Testis (tissue), 2 donors: ENCODE measurements at regions not wholly inside any gene's neighbourhood (a gene's known extent, or its start where the extent isn't known, plus 50 kb on each side); places are given as distances from the start of the nearest gene placed in this dataset.

Source experiments
- DNase-seq: peaks from one replicate; pipeline ENCODE4 v3.0.0-alpha.2; 2019
- H3K27ac ChIP-seq, 2 donors: fragments of 200-600 bp; sonication (generic); one replicate each; pipeline ENCODE4 v1.5.1; 2019
- H3K27me3 ChIP-seq: fragments of 200-600 bp; sonication (generic); one replicate; pipeline ENCODE4 v1.5.1; 2019
- H3K36me3 ChIP-seq: fragments of 200-600 bp; sonication (generic); one replicate; pipeline ENCODE4 v1.5.1; 2017; ENCODE audit warnings: low read depth; ENCODE audit errors: missing control alignments
- H3K4me1 ChIP-seq: fragments of 200-600 bp; sonication (generic); one replicate; pipeline ENCODE4 v1.5.1; 2019
- H3K4me3 ChIP-seq, 2 donors: fragments of 200-600 bp; sonication (generic); one replicate each; pipeline ENCODE4 v1.5.1; 2017 to 2019
- H3K9me3 ChIP-seq: fragments of 200-600 bp; sonication (generic); one replicate; pipeline ENCODE4 v1.5.1; 2017
- CTCF ChIP-seq, 3 experiments: fragments of 450-650 bp in 2 of 3; fragments of 200-600 bp in 1 of 3; sonication (generic) in 1 of 3; IDR thresholded peaks; one replicate each; pipeline ENCODE4 v1.5.1; 2016 to 2019; ENCODE audit warnings: antibody characterized with exemption in 3 of 3, mild to moderate bottlenecking in 2 of 3, moderate library complexity in 1 of 3
- POLR2A ChIP-seq: fragments of 450-650 bp; IDR thresholded peaks from one replicate; pipeline ENCODE4 v1.6.1; 2017; ENCODE audit warnings: antibody characterized with exemption, mild to moderate bottlenecking, moderate library complexity
- WGBS, 2 donors: methylation state at CpG; one replicate each; pipeline ENCODE4 v1.1.5; 2018; 5-methylcytosine and 5-hydroxymethylcytosine counted together
- intact Hi-C: fragments of 100-400 bp; cut with DNase I; formaldehyde crosslinking; loops from one replicate; pipeline ENCODE4 v1.15.1; 2023; ENCODE audit warnings: low total_unique reads

DNA sequence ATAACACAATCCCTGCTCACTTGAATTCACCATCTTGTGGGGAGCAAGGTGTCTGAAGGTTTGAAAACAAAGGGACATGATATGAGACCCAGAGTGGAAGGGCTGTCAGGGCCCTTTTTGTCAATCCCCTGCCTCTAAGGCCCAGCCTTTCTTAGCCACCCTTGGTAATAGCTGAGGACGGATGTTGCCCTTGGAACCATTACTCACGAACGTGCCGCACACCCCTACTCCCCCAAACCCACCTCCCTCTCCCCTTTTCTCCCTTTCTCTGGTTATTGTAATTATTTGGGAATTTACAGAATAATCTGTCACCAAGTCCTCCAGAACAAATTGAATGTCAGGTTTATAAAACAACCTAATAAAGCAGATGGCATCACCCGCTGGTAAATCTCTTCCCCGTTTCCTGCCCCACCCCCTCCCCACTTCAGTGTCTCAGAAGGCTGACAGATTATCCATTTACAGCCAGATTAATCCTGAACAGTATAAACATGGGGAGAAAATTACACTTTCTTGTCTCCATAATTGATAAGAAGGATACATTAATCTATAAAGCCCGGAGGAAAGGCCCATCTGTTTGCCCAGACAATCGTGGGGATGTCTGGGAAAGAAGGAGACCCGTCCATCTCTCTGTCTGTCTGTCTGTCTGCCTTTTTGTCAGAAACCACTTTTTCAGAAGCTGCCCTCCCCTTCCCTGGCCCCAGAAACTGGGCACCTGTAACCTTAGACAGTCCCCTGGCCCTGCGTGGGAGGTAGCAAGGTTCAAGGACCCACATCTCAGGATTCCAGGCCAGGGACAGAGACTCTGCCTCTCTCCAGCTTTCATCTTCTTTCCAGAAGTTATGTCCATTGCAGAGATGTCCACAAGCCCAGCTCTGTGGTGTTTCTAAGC, 60.6 kb upstream of the CD34 start:
- Histone ChIP-seq H3K27ac (no peak overlapping the region), H3K4me3 (no peak overlapping the region), H3K27me3 (no peaks in the 10 kb centered on the region), H3K9me3 (no peaks in the 10 kb centered on the region), H3K4me1 (peaks cover 5% of the 10 kb centered on the region), H3K36me3 (no peaks in the 10 kb centered on the region)
- intact Hi-C loops = no loop called here
- WGBS, 2 donors = 55 to 67% methylated on average over 10 of the region's 10 CpGs
- DNase-seq = no peak
- TF ChIP-seq POLR2A = no peak
- no peak for TF ChIP-seq CTCF (IDR thresholded peaks at IDR 0.05)

DNA sequence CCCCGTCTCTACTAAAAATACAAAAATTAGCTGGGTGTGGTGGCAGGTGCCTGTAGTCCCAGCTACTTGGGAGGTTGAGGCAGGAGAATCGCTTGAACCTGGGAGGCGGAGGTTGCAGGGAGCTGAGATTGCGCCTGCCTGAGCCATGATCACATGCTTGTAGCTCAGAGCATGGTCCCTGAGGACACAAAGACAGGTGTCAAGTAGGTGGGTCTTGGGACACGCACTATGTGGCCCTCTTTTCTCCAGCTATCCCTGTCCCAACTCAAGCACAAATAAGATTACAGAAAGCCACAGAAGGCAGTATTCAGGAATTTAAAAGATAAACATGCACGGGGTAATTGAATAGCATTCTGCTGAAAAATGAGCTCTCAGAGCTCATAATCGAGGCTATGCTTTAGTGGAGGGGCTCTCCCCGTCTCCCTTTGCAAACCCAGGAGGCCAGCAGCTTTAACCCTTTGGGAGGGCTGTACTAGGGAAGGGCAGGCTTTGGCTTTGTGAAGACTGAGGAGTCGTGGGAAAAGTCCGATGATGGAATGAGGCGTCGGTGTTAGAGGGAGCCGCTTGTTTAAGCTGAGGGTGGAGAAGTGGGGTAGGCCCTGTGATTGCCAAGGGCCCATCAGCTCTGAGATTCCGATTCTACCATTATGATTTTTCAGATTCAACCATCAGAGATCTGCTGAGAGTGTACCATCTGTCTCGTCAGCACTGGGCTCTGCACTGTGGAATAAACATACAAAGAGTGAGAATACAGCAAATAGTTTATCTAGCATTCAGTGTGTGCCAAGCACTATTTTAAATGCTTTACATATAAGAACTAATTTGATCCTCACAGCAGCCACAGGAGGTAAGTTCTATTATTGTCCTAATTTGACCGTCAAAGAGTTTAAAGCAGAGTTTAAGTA, 59.7 kb upstream of the CD34 start:
- Histone ChIP-seq H3K27ac (no peak overlapping the region), H3K36me3 (no peaks in the 10 kb centered on the region), H3K27me3 (no peaks in the 10 kb centered on the region), H3K4me3 (no peak overlapping the region), H3K4me1 (peaks cover 5% of the 10 kb centered on the region), H3K9me3 (no peaks in the 10 kb centered on the region)
- intact Hi-C loops = no loop called here
- WGBS, 2 donors = 80% methylated on average over 16 of the region's 16 CpGs
- TF ChIP-seq CTCF (IDR thresholded peaks at IDR 0.05) (no peak), POLR2A (no peak)
- no peak for DNase-seq

- no peak for TF ChIP-seq POLR2A
- no peak for TF ChIP-seq CTCF (IDR thresholded peaks at IDR 0.05)
- no peaks in the 10 kb centered on the region for H3K36me3 ChIP-seq
- no peaks in the 10 kb centered on the region for H3K9me3 ChIP-seq
- intact Hi-C loops = no loop called here
- no peak overlapping the region for H3K4me3 ChIP-seq
- H3K27me3 ChIP-seq = no peaks in the 10 kb centered on the region
- no peak for DNase-seq
- WGBS, 2 donors = 100% methylated on average over 2 of the region's 2 CpGs
- no peak overlapping the region for H3K27ac ChIP-seq
- peaks cover 6% of the 10 kb centered on the region for H3K4me1 ChIP-seq
Observed at GRCh38 chr1:207969528-207969927, 58.6 kb upstream of the CD34 start.

DNA sequence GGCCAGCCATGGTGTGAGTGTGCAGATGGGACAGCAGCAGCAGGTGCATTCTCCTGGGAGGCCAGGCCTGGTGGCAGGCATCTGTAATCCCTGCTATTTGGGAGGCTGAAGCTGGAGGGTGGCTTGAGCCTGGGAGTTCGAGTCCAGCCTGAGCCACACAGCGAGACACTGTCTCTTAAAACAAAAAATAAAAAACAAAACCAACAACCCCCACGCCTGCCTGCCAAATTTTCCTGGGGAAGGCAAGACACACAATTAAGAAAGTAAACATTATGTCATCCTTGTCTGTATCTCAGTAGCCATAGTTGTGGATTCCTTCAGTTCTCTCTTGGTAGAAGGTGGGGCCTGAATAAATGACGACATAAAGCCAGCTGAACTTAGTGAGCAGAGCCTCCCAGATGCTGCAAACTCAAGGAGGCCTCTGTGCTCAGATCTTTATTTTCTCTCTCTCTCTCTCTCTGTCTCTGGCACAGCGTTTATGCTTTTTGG, 57.6 kb upstream of the CD34 start:
- H3K36me3 ChIP-seq = no peaks in the 10 kb centered on the region
- H3K4me1 ChIP-seq = peaks cover 14% of the 10 kb centered on the region
- TF ChIP-seq CTCF (IDR thresholded peaks at IDR 0.05) (no peak), POLR2A (no peak)
- H3K9me3 ChIP-seq = no peaks in the 10 kb centered on the region
- no peak overlapping the region for H3K27ac ChIP-seq
- no peaks in the 10 kb centered on the region for H3K27me3 ChIP-seq
- 76 to 80% methylated on average over 5 of the region's 5 CpGs for WGBS, 2 donors
- intact Hi-C loops = no loop called here
- DNase-seq = no peak
- H3K4me3 ChIP-seq = no peak overlapping the region
